H9 (cell line): ENCODE measurements at regions not wholly inside any gene's neighbourhood (a gene's known extent, or its start where the extent isn't known, plus 50 kb on each side); places are given as distances from the start of the nearest gene placed in this dataset.

ENCODE experiments used
- DNase-seq: peaks from one replicate; pipeline ENCODE4 v3.0.0-alpha.2; 2017
- H2AFZ ChIP-seq: one replicate; pipeline ENCODE4 v1.6.1; 2013; ENCODE audit warnings: mild to moderate bottlenecking, low read length, control low read depth, moderate library complexity
- H2AK5ac ChIP-seq: 2 replicates; pipeline ENCODE4 v1.6.1; 2013; ENCODE audit warnings: low read length, control low read depth, mixed read lengths; ENCODE audit not compliant: insufficient read length
- H2BK120ac ChIP-seq: one replicate; pipeline ENCODE4 v1.6.1; 2013; ENCODE audit warnings: low read depth, mild to moderate bottlenecking, low read length, control low read depth, inconsistent platforms; ENCODE audit not compliant: poor library complexity, severe bottlenecking
- H2BK12ac ChIP-seq: 2 replicates; pipeline ENCODE4 v1.6.1; 2013; ENCODE audit warnings: low read length, control low read depth, mixed read lengths, low read depth; ENCODE audit not compliant: insufficient read length
- H2BK15ac ChIP-seq: 2 replicates; pipeline ENCODE4 v1.6.1; 2013; ENCODE audit warnings: low read depth, low read length, control low read depth
- H2BK20ac ChIP-seq: one replicate; pipeline ENCODE4 v1.6.1; 2013; ENCODE audit warnings: low read depth, mild to moderate bottlenecking, low read length, control low read depth, inconsistent platforms; ENCODE audit not compliant: poor library complexity, severe bottlenecking
- H2BK5ac ChIP-seq: 2 replicates; pipeline ENCODE4 v1.6.1; 2013; ENCODE audit warnings: low read length, control low read depth, mixed read lengths; ENCODE audit not compliant: insufficient read length
- H3K14ac ChIP-seq: 2 replicates; pipeline ENCODE4 v1.6.1; 2013; ENCODE audit warnings: low read length, control low read depth; ENCODE audit not compliant: insufficient read depth
- H3K18ac ChIP-seq: 2 replicates; pipeline ENCODE4 v1.6.1; 2013; ENCODE audit warnings: low read depth, mild to moderate bottlenecking, mixed read lengths, low read length, control low read depth; ENCODE audit not compliant: insufficient read length
- H3K23ac ChIP-seq: 2 replicates; pipeline ENCODE4 v1.6.1; 2013; ENCODE audit warnings: low read length, control low read depth, mixed read lengths, low read depth; ENCODE audit not compliant: insufficient read length
- H3K23me2 ChIP-seq: 2 replicates; pipeline ENCODE4 v1.6.1; 2013; ENCODE audit warnings: low read depth, mild to moderate bottlenecking, mixed read lengths, low read length, control low read depth; ENCODE audit not compliant: insufficient read length, poor library complexity, severe bottlenecking
- H3K27ac ChIP-seq: 2 replicates; pipeline ENCODE4 v1.5.1; 2013; ENCODE audit warnings: low read length, control low read depth, mixed read lengths, low read depth; ENCODE audit not compliant: insufficient read length
- H3K27me3 ChIP-seq: 2 replicates; pipeline ENCODE4 v1.6.1; 2013; ENCODE audit warnings: low read length, control low read depth, inconsistent platforms; ENCODE audit not compliant: insufficient read depth
- H3K4ac ChIP-seq: 2 replicates; pipeline ENCODE4 v1.6.1; 2013; ENCODE audit warnings: low read depth, mild to moderate bottlenecking, control low read depth, inconsistent platforms, low read length, moderate library complexity
- H3K4me1 ChIP-seq: 2 replicates; pipeline ENCODE4 v1.6.1; 2013; ENCODE audit warnings: low read length, control low read depth, inconsistent platforms; ENCODE audit not compliant: insufficient read depth
- H3K4me2 ChIP-seq: 2 replicates; pipeline ENCODE4 v1.6.1; 2013; ENCODE audit warnings: low read length, control low read depth, mixed read lengths; ENCODE audit not compliant: insufficient read length, insufficient read depth
- H3K56ac ChIP-seq: 2 replicates; pipeline ENCODE4 v1.6.1; 2013; ENCODE audit warnings: low read depth, mild to moderate bottlenecking, mixed read lengths, low read length, control low read depth; ENCODE audit not compliant: insufficient read length
- H3K79me1 ChIP-seq: 2 replicates; pipeline ENCODE4 v1.6.1; 2013; ENCODE audit warnings: low read depth, mild to moderate bottlenecking, moderate library complexity, low read length, control low read depth, inconsistent platforms; ENCODE audit not compliant: insufficient read depth, poor library complexity, severe bottlenecking
- H3K79me2 ChIP-seq: 2 replicates; pipeline ENCODE4 v1.6.1; 2013; ENCODE audit warnings: low read length, control low read depth, inconsistent platforms; ENCODE audit not compliant: insufficient read depth
- H3K9ac ChIP-seq: 2 replicates; pipeline ENCODE4 v1.6.1; 2013; ENCODE audit warnings: low read length, control low read depth, mixed read lengths; ENCODE audit not compliant: insufficient read length; ENCODE audit errors: extremely low read depth
- H3K9me3 ChIP-seq: one replicate; pipeline ENCODE4 v1.6.1; 2013; ENCODE audit warnings: low read depth, low read length, inconsistent platforms; ENCODE audit not compliant: control insufficient read depth
- H3T11ph ChIP-seq: one replicate; pipeline ENCODE4 v1.6.1; 2013; ENCODE audit warnings: mild to moderate bottlenecking, low read length, control low read depth, inconsistent platforms
- H4K20me1 ChIP-seq: one replicate; pipeline ENCODE4 v1.6.1; 2013; ENCODE audit not compliant: control insufficient read depth, insufficient read length, insufficient read depth
- H4K5ac ChIP-seq: 2 replicates; pipeline ENCODE4 v1.6.1; 2013; ENCODE audit warnings: low read depth, mild to moderate bottlenecking, mixed read lengths, low read length, control low read depth; ENCODE audit not compliant: insufficient read length
- H4K8ac ChIP-seq: replicated peaks from 2 replicates; pipeline ENCODE4 v1.6.1; 2013; ENCODE audit warnings: low read length, control low read depth, mixed read lengths, low read depth; ENCODE audit not compliant: insufficient read length
- H4K91ac ChIP-seq: 2 replicates; pipeline ENCODE4 v1.6.1; 2013; ENCODE audit warnings: low read depth, mild to moderate bottlenecking, moderate library complexity, mixed read lengths, low read length, control low read depth; ENCODE audit not compliant: insufficient read length
- H3K27ac Mint-ChIP-seq, 3 experiments: 2 replicates in 2 of 3; 3 replicates in 1 of 3; pipeline ENCODE4 v1.8.0; 2020 to 2021; ENCODE audit warnings: mixed read lengths in 3 of 3, mild to moderate bottlenecking in 1 of 3, moderate library complexity in 1 of 3
- H3K27me3 Mint-ChIP-seq: 2 replicates; pipeline ENCODE4 v1.8.0; 2021; ENCODE audit warnings: low read depth, mild to moderate bottlenecking, moderate library complexity, mixed read lengths
- H3K36me3 Mint-ChIP-seq, 3 experiments: 2 replicates in 2 of 3; 3 replicates in 1 of 3; pipeline ENCODE4 v1.8.0; 2020 to 2021; ENCODE audit warnings: low read depth in 3 of 3, mixed read lengths in 3 of 3; ENCODE audit not compliant: insufficient read depth in 1 of 3
- H3K4me1 Mint-ChIP-seq, 2 experiments: 2 replicates each; pipeline ENCODE4 v1.8.0; 2020; ENCODE audit warnings: mixed read lengths in 2 of 2
- H3K4me3 Mint-ChIP-seq, 2 experiments: 2 replicates in 1 of 2; 3 replicates in 1 of 2; pipeline ENCODE4 v1.8.0; 2020 to 2021; ENCODE audit warnings: mild to moderate bottlenecking in 2 of 2, mixed read lengths in 2 of 2, moderate library complexity in 1 of 2
- H3K9me3 Mint-ChIP-seq, 2 experiments: 2 replicates in 1 of 2; 3 replicates in 1 of 2; pipeline ENCODE4 v1.8.0; 2020; ENCODE audit warnings: mild to moderate bottlenecking in 2 of 2, mixed read lengths in 2 of 2, moderate library complexity in 1 of 2
- CTCF ChIP-seq: fragments of 200-600 bp; sonication (generic); conservative IDR thresholded peaks from 3 replicates; pipeline ENCODE4 v1.8.0; 2021; ENCODE audit warnings: antibody characterized with exemption, mild to moderate bottlenecking
- WGBS: extraction: QIAGEN DNeasy Blood & Tissue Kit; methylation state at CpG from one replicate; pipeline ENCODE4 v1.1.7; 2013; ENCODE audit warnings: missing lambda C conversion rate, low lambda C conversion rate, mixed read lengths; ENCODE audit not compliant: insufficient read length; ENCODE audit errors: extremely low coverage; 5-methylcytosine and 5-hydroxymethylcytosine counted together

- H2AFZ ChIP-seq = no peak overlapping the region
- H3K79me1 ChIP-seq = no peaks in the 10 kb centered on the region
- no peaks in the 10 kb centered on the region for H3K79me2 ChIP-seq
- no peaks in the 10 kb centered on the region; a peak in 1 of 4 replicates for H3K4me1 Mint-ChIP-seq
- no peak overlapping the region for H4K5ac ChIP-seq
- H4K8ac ChIP-seq = no peak overlapping the region
- H3K36me3 Mint-ChIP-seq = no peaks in the 10 kb centered on the region
- H3K9me3 Mint-ChIP-seq = no peaks in the 10 kb centered on the region
- no peak overlapping the region for H3T11ph ChIP-seq
- H2BK120ac ChIP-seq = no peak overlapping the region
- H3K23ac ChIP-seq = no peak overlapping the region
- H3K27ac ChIP-seq = no peak overlapping the region
- no peak overlapping the region for H3K14ac ChIP-seq
- no peak for DNase-seq
- no peak overlapping the region for H3K18ac ChIP-seq
- no peak overlapping the region for H3K4me2 ChIP-seq
- no peaks in the 10 kb centered on the region for H3K9me3 ChIP-seq
- H3K27ac Mint-ChIP-seq = no peak overlapping the region
- no peak overlapping the region for H3K4ac ChIP-seq
- TF ChIP-seq CTCF = peak; percentile 15; the same call in 1 of the 3 replicates
- no peak overlapping the region for H4K91ac ChIP-seq
- no CpG with 5 or more reads among the region's 5 CpGs for WGBS
- H3K4me1 ChIP-seq = no peaks in the 10 kb centered on the region
- H2BK20ac ChIP-seq = no peak overlapping the region
- no peak overlapping the region for H3K4me3 Mint-ChIP-seq
- no peak overlapping the region for H2AK5ac ChIP-seq
- H3K23me2 ChIP-seq = no peaks in the 10 kb centered on the region
- H2BK5ac ChIP-seq = no peak overlapping the region
- no peaks in the 10 kb centered on the region for H4K20me1 ChIP-seq
- no peak overlapping the region for H3K56ac ChIP-seq
- H3K27me3 Mint-ChIP-seq = no peaks in the 10 kb centered on the region
- no peaks in the 10 kb centered on the region for H3K27me3 ChIP-seq
- H3K9ac ChIP-seq = no peak overlapping the region
- H2BK15ac ChIP-seq = no peak overlapping the region
- H2BK12ac ChIP-seq = no peak overlapping the region
These were observed 163.3 kb upstream of the IL12A start for GRCh38 chr3:159825216-159825854.
